HEK293T (cell line): ENCODE measurements at regions not wholly inside any gene's neighbourhood (a gene's known extent, or its start where the extent isn't known, plus 50 kb on each side); places are given as distances from the start of the nearest gene placed in this dataset.

Experiments
- CTCF ChIA-PET: fragments of 350-600 bp; formaldehyde crosslinking; extraction: SDS; loops from one replicate; lab custom pipeline; 2021; ENCODE audit warnings: antibody characterized with exemption, inconsistent platforms; lab: Yijun Ruan, JAX
- POLR2A ChIA-PET: fragments of 350-600 bp; formaldehyde crosslinking; extraction: SDS; loops from one replicate; lab custom pipeline; 2020; ENCODE audit warnings: antibody characterized with exemption, inconsistent platforms; lab: Yijun Ruan, JAX
- DNase-seq: peaks from one replicate; pipeline ENCODE4 v3.0.0; 2012; ENCODE audit warnings: mixed read lengths; ENCODE audit errors: extremely low spot score
- ARNT ChIP-seq: fragments of 450-650 bp; IDR thresholded peaks from 2 replicates; pipeline ENCODE4 v1.6.1; 2017; ENCODE audit warnings: mild to moderate bottlenecking
- BHLHE40 ChIP-seq: fragments of 450-650 bp; IDR thresholded peaks from 2 replicates; pipeline ENCODE4 v1.6.1; 2016; ENCODE audit warnings: mild to moderate bottlenecking, moderate library complexity, borderline replicate concordance
- CTBP1 ChIP-seq: fragments of 450-650 bp; IDR thresholded peaks from 2 replicates; pipeline ENCODE4 v1.6.1; 2016; ENCODE audit warnings: borderline replicate concordance
- ELF4 ChIP-seq: fragments of 450-650 bp; IDR thresholded peaks from 2 replicates; pipeline ENCODE4 v1.6.1; 2017; ENCODE audit warnings: antibody characterized with exemption
- FOXA1 ChIP-seq: fragments of 450-650 bp; IDR thresholded peaks from 2 replicates; pipeline ENCODE4 v1.6.1; 2016; ENCODE audit warnings: mild to moderate bottlenecking
- FOXK2 ChIP-seq: fragments of 450-650 bp; IDR thresholded peaks from 2 replicates; pipeline ENCODE4 v1.6.1; 2016; ENCODE audit warnings: mild to moderate bottlenecking
- FOXM1 ChIP-seq: fragments of 450-650 bp; IDR thresholded peaks from 2 replicates; pipeline ENCODE4 v1.6.1; 2017; ENCODE audit warnings: mild to moderate bottlenecking, borderline replicate concordance
- HDGF ChIP-seq: fragments of 450-650 bp; IDR thresholded peaks from 2 replicates; pipeline ENCODE4 v1.6.1; 2017; ENCODE audit warnings: antibody characterized with exemption, borderline replicate concordance
- L3MBTL2 ChIP-seq: fragments of 450-650 bp; conservative IDR thresholded peaks from 2 replicates; pipeline ENCODE4 v1.6.1; 2016; ENCODE audit warnings: mild to moderate bottlenecking
- LEF1 ChIP-seq: fragments of 450-650 bp; IDR thresholded peaks from 2 replicates; pipeline ENCODE4 v1.6.1; 2017; ENCODE audit warnings: mild to moderate bottlenecking, borderline replicate concordance
- NFRKB ChIP-seq: fragments of 450-650 bp; IDR thresholded peaks from 2 replicates; pipeline ENCODE4 v1.6.1; 2016; ENCODE audit warnings: mild to moderate bottlenecking, moderate library complexity
- SP1 ChIP-seq: fragments of 450-650 bp; IDR thresholded peaks from 2 replicates; pipeline ENCODE4 v1.6.1; 2017
- SUZ12 ChIP-seq: fragments of 450-650 bp; IDR thresholded peaks from 2 replicates; pipeline ENCODE4 v1.6.1; 2016; ENCODE audit warnings: mild to moderate bottlenecking
- TARDBP ChIP-seq: fragments of 450-650 bp; IDR thresholded peaks from 2 replicates; pipeline ENCODE4 v1.6.1; 2016
- ZNF384 ChIP-seq: fragments of 450-650 bp; IDR thresholded peaks from 2 replicates; pipeline ENCODE4 v1.6.1; 2016
- TF ChIP-seq, protein P1 (sequence below): fragments of 450-650 bp; IDR thresholded peaks from 2 replicates; pipeline ENCODE4 v1.6.1; 2016

DNA sequence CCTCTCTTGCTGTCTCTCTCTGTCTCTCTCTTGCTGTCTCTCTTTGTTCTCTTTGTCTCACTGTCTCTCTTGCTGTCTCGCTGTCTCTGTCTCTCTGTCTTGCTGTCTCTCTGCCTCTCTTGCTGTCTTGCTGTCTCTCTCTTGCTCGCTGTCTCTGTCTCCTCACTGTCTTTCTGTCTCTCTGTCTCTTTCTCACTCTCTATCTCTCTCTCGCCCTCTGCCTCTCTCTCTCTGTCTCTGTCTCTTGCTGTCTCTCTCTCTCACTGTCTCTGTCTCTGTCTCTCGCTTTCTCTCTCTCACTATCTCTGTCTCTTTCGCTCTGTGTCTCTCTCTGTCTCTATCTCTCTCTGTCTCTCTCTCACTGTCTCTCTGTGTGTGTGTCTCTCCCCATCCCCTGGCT lies 92.9 kb upstream of the MC3R start:
- DNase-seq = no peak
- ChIA-PET CTCF (no interaction called here), POLR2A (no interaction called here)
- TF ChIP-seq, protein P1, sequence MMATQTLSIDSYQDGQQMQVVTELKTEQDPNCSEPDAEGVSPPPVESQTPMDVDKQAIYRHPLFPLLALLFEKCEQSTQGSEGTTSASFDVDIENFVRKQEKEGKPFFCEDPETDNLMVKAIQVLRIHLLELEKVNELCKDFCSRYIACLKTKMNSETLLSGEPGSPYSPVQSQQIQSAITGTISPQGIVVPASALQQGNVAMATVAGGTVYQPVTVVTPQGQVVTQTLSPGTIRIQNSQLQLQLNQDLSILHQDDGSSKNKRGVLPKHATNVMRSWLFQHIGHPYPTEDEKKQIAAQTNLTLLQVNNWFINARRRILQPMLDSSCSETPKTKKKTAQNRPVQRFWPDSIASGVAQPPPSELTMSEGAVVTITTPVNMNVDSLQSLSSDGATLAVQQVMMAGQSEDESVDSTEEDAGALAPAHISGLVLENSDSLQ = no peak
- TF ChIP-seq FOXM1 (no peak), ELF4 (no peak), FOXA1 (no peak), BHLHE40 (no peak), NFRKB (no peak)

DNA sequence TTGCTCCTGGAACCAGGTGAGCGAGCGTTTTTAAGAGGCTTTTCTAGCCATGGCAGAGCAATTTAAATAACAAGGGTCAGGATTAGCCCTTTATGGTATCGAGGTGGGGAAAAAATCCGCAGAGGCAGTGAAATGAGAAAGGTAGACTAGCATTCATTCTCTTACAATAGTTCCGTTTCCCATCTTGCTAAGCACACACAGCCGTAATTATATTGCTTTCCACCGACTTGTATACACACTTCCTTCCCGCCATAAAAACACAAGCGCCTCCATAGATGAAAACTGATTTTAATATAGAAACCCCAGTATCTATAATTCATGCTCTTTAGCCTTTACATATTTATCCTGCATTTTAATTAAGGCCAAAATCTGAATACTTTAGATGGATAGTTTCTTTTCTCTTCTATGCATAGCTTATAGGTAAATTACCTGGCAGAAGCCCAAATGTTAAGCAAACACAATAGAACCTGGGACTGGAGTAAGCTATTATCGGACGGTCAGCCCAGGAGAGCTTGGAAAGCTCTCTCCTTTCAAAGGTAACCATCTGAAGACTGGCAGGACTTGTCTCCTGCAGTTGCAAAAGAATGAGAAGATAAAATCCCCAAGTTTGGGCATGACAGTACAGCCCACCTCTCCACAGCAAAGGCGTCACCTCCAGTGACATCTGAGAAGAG lies 90.9 kb upstream of the MC3R start:
- no peak for DNase-seq
- ChIA-PET CTCF (no interaction called here), POLR2A (no interaction called here)
- no peak for TF ChIP-seq SUZ12

DNA sequence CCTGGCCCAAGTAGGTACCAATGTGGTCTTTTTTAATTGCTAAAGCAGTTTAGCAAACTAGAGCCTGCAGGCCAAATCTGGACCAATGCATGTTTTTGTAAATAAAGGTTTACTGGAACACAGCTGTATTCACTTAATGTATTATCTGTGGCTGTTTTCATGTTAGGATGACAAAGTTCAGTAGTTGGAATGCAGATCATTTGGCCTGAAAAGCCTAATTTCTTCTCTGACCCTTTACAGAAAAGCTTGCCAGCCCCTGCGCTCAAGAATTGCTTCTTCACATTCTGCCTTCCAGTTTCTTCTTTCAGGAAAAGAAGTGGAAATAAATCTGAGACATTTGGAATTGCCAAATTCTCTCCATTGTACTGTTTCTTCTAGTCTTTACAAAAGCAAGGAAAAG lies 90.0 kb upstream of the MC3R start:
- DNase-seq = no peak
- CTCF ChIA-PET = no interaction called here
- POLR2A ChIA-PET = no interaction called here
- TF ChIP-seq ZNF384 = no peak
- no peak for TF ChIP-seq FOXK2
- TF ChIP-seq LEF1 = no peak
- no peak for TF ChIP-seq BHLHE40
- no peak for TF ChIP-seq L3MBTL2

DNA sequence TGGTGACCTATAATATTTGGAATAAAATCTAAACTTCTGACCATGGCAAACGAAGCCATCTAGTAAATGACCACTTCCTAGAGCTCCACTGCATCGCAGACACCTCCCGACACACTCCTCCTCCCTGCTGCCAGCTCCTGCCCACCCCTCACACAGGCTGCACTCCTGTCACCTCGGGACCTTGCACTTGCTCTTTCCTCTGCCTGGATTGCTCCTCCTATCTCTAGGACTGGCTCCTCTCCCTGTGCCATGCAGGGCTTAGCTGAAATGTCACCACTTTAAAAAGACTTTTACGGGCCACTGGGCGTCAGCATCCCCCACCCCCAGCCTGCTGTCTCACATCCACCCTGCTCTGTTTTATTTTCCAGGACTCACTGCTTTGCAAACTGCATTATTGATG lies 87.6 kb upstream of the MC3R start:
- ChIA-PET POLR2A (no interaction called here), CTCF (no interaction called here)
- DNase-seq = no peak
- TF ChIP-seq CTBP1 (no peak), FOXM1 (no peak), L3MBTL2 (no peak), HDGF (no peak), TARDBP (no peak), ZNF384 (no peak), BHLHE40 (no peak), ELF4 (no peak), LEF1 (no peak), ARNT (no peak), SUZ12 (no peak), FOXK2 (no peak), FOXA1 (no peak), NFRKB (no peak), SP1 (no peak)
- TF ChIP-seq, protein P1 = no peak

DNA sequence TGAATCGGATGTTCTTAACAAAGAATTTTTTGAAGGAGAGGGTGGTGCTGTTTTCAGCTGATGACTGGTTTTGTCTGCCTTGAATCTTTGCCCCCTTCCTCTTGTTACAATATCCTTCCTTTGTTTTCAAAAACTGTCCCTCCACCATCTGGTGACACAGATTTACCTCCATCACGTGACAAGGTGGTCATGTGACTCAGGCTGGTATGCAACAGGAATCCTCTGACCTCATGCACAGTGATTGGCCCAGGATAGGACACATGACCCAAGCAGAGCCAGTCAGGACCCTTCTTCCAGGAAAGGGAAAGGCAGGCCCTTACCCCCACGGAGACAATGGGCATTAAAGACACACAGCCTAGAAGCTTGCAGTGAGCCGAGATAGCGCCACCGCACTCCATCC lies 84.7 kb upstream of the MC3R start:
- ChIA-PET CTCF (no interaction called here), POLR2A (no interaction called here)
- TF ChIP-seq HDGF (no peak), ELF4 (no peak), FOXK2 (no peak), FOXA1 (no peak), SUZ12 (no peak), CTBP1 (no peak), LEF1 (no peak), BHLHE40 (no peak), SP1 (no peak), TARDBP (no peak), ZNF384 (no peak)
- TF ChIP-seq, protein P1 = no peak
- no peak for DNase-seq

DNA sequence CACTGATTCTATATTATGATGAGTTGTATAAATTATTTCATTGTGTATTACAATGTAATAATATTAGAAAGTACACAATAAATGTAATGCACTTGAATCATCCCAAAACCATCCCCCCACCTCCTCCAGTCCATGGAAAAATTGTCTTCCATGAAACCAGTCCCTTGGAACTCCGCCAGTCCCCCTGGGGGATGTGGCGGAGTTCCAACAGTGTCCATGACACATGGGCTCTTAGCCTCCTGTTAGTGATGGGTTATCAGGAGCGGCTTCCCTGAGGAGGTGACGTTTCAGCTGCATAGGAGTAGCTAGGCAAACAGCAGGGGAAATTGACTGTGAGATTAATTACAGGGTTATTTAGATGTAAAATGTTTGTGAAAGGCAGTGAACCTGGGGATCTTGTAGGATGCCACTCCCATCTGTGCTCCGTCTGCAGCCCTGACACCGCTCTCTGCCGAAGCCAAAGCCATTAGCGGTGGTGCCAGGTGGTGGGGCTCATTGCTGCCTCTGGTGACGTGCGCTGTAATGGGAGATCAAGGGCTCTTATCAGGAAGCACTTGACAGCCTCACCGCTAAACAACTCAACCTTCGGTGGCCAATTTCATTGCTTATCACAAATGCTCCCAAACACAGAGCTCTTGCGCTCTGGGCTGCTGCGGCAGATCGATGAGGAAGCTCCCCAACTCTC lies 81.6 kb upstream of the MC3R start:
- no peak for DNase-seq
- ChIA-PET POLR2A (no interaction called here), CTCF (interaction anchor here (0.6 kb wide), 1 partner anchor 22 kb away, joined by 3 read pairs; no protein-coding TSS in a partner anchor)
- TF ChIP-seq L3MBTL2 = no peak
- TF ChIP-seq, protein P1 = no peak
- no peak for TF ChIP-seq BHLHE40
- TF ChIP-seq LEF1 = no peak
- no peak for TF ChIP-seq ELF4
- TF ChIP-seq FOXK2 = no peak
- no peak for TF ChIP-seq CTBP1
- TF ChIP-seq ARNT = no peak
